ENCODE measurements at regions not wholly inside any gene's neighbourhood (a gene's known extent, or its start where the extent isn't known, plus 50 kb on each side); places are given as distances from the start of the nearest gene placed in this dataset.
A peak's percentile ranks its signal among the peaks of the same experiment; 100 is the strongest.
"Not testable (repeated sequence)": the region's sequence is repeated elsewhere in the genome, so short reads cannot be mapped to it uniquely, and the experiment has no call there.

- peak; percentile 91 for DNase-seq
Observed at GRCh38 chr7:68613405-68613804, 984.9 kb upstream of the AUTS2 start.

GRCh38 chr7:68613897-68614296, 984.4 kb upstream of the AUTS2 start:
- no peak for DNase-seq

- DNase-seq, result no peak
Observed at GRCh38 chr7:68619526-68619925, 978.7 kb upstream of the AUTS2 start.

- DNase-seq, result peak; percentile 93
Observed at GRCh38 chr7:68622500-68622899, 975.8 kb upstream of the AUTS2 start.

GRCh38 chr7:68623030-68623429, 975.2 kb upstream of the AUTS2 start:
- DNase-seq, result peak; percentile 53

GRCh38 chr7:68627247-68627864, 970.9 kb upstream of the AUTS2 start:
- no peak for DNase-seq

GRCh38 chr7:68630914-68631313, 967.4 kb upstream of the AUTS2 start:
- DNase-seq, result not testable (repeated sequence)

- no peak for DNase-seq
Observed at GRCh38 chr7:68640103-68640502, 958.2 kb upstream of the AUTS2 start.

- DNase-seq, result no peak
Observed at GRCh38 chr7:68642727-68643126, 955.5 kb upstream of the AUTS2 start.

- DNase-seq, result no peak
Observed at GRCh38 chr7:68663392-68663791, 934.9 kb upstream of the AUTS2 start.

GRCh38 chr7:68671046-68671445, 927.2 kb upstream of the AUTS2 start:
- no peak for DNase-seq

GRCh38 chr7:68671671-68672070, 926.6 kb upstream of the AUTS2 start:
- no peak for DNase-seq

- DNase-seq, result no peak
Observed at GRCh38 chr7:68674826-68675225, 923.4 kb upstream of the AUTS2 start.

- no peak for DNase-seq
Observed at GRCh38 chr7:68676813-68677535, 921.3 kb upstream of the AUTS2 start.

GRCh38 chr7:68678196-68678595, 920.1 kb upstream of the AUTS2 start:
- no peak for DNase-seq

- peak; percentile 18 for DNase-seq
Observed at GRCh38 chr7:68679459-68680234, 918.6 kb upstream of the AUTS2 start.

GRCh38 chr7:68680235-68680872, 917.9 kb upstream of the AUTS2 start:
- DNase-seq, result no peak

- peak; percentile 97 for DNase-seq
Observed at GRCh38 chr7:68682910-68683309, 915.4 kb upstream of the AUTS2 start.

- peak; percentile 93 for DNase-seq
Observed at GRCh38 chr7:68684246-68684839, 913.9 kb upstream of the AUTS2 start.

- DNase-seq, result peak; percentile 63
Observed at GRCh38 chr7:68684996-68685395, 913.3 kb upstream of the AUTS2 start.

GRCh38 chr7:68688416-68689086, 909.7 kb upstream of the AUTS2 start:
- DNase-seq, result peak; percentile 78

- DNase-seq, result no peak
Observed at GRCh38 chr7:68689087-68689433, 909.2 kb upstream of the AUTS2 start.

Measured in NCI-H146 (cell line).